ENCODE measurements at regions not wholly inside any gene's neighbourhood (a gene's known extent, or its start where the extent isn't known, plus 50 kb on each side); places are given as distances from the start of the nearest gene placed in this dataset.

GRCh38 chr10:90204956-90205314 lies 503.5 kb downstream of the KIF20B start:
- ATAC-seq, result no peak
- Histone ChIP-seq H3K9me3 (ENCODE audit: control insufficient read depth, insufficient read depth, low read depth, low read length) (no peaks in the 10 kb centered on the region), H3K27ac (ENCODE audit: low read length) (no peak overlapping the region), H3K27me3 (ENCODE audit: control insufficient read depth, insufficient read depth, low read length) (no peaks in the 10 kb centered on the region), H3K36me3 (ENCODE audit: control insufficient read depth, insufficient read depth, low read length) (no peaks in the 10 kb centered on the region), H3K4me1 (ENCODE audit: control insufficient read depth, insufficient read depth, low read length) (no peaks in the 10 kb centered on the region), H3K4me3 (ENCODE audit: low read depth in 2 of 2, low read length in 2 of 2) (no peak overlapping the region)
- intact Hi-C loops (cut with micrococcal nuclease; ENCODE audit: unreplicated experiment), result no loop called here
- no peak for DNase-seq (ENCODE audit: low read depth, low spot score)
- TF ChIP-seq SIN3A (IDR thresholded peaks at IDR 0.05; ENCODE audit: borderline replicate concordance, insufficient read depth, low read depth, low read length) (no peak), TCF7L2 (IDR thresholded peaks at IDR 0.05; ENCODE audit: low read depth, low read length) (no peak), CTCF (IDR thresholded peaks at IDR 0.05) (no peak), REST (IDR thresholded peaks at IDR 0.05; ENCODE audit: insufficient read depth in 1 of 2, low read depth in 2 of 2, low read length in 1 of 2) (no peak), POLR2AphosphoS5 (IDR thresholded peaks at IDR 0.05; ENCODE audit: low read depth, low read length) (no peak)
- in situ Hi-C loops (cut with HindIII; ENCODE audit: low pct_unique_long_range_greater_than_20kb, low sequenced_read_pairs), result no loop called here
- ChIA-PET CTCF (no interaction called here), POLR2A (no interaction called here)
- no TSS peak for BruUV-seq (replicated peaks)

GRCh38 chr10:90205340-90205739 lies 503.9 kb downstream of the KIF20B start:
- no peaks in the 10 kb centered on the region for H3K36me3 ChIP-seq (ENCODE audit: control insufficient read depth, insufficient read depth, low read length)
- no peak overlapping the region for H3K27ac ChIP-seq (ENCODE audit: low read length)
- no peaks in the 10 kb centered on the region for H3K4me1 ChIP-seq (ENCODE audit: control insufficient read depth, insufficient read depth, low read length)
- H3K9me3 ChIP-seq (ENCODE audit: control insufficient read depth, insufficient read depth, low read depth, low read length), result no peaks in the 10 kb centered on the region
- ChIA-PET POLR2A (no interaction called here), CTCF (no interaction called here)
- ATAC-seq (no peak; the same call in 1 of the 2 replicates), DNase-seq (ENCODE audit: low read depth, low spot score) (no peak)
- intact Hi-C loops (cut with micrococcal nuclease; ENCODE audit: unreplicated experiment) (no loop called here), in situ Hi-C loops (cut with HindIII; ENCODE audit: low pct_unique_long_range_greater_than_20kb, low sequenced_read_pairs) (no loop called here)
- H3K27me3 ChIP-seq (ENCODE audit: control insufficient read depth, insufficient read depth, low read length), result no peaks in the 10 kb centered on the region
- no peak overlapping the region for H3K4me3 ChIP-seq (ENCODE audit: low read depth in 2 of 2, low read length in 2 of 2)
- TF ChIP-seq REST (IDR thresholded peaks at IDR 0.05; ENCODE audit: insufficient read depth in 1 of 2, low read depth in 2 of 2, low read length in 1 of 2) (no peak), CTCF (IDR thresholded peaks at IDR 0.05) (no peak), TCF7L2 (IDR thresholded peaks at IDR 0.05; ENCODE audit: low read depth, low read length) (no peak), POLR2AphosphoS5 (IDR thresholded peaks at IDR 0.05; ENCODE audit: low read depth, low read length) (no peak), SIN3A (IDR thresholded peaks at IDR 0.05; ENCODE audit: borderline replicate concordance, insufficient read depth, low read depth, low read length) (no peak)
- no TSS peak for BruUV-seq (replicated peaks)

All from Panc1 (cell line).